GM18507 (cell line): ENCODE measurements at regions not wholly inside any gene's neighbourhood (a gene's known extent, or its start where the extent isn't known, plus 50 kb on each side); places are given as distances from the start of the nearest gene placed in this dataset.

Experiments used
- DNase-seq: peaks from one replicate; pipeline ENCODE4 v3.0.0; 2011; ENCODE audit warnings: low read depth; ENCODE audit not compliant: insufficient read length; ENCODE audit errors: extremely low spot score
- FAIRE-seq: peaks from 2 replicates; lab custom pipeline; 2011; peaks lifted over from hg19 to GRCh38; lab: Jason Lieb, UNC

- no peak for DNase-seq
- FAIRE-seq: no peak
These were observed 290.8 kb downstream of the FOXO1 start for GRCh38 chr13:40375489-40376171.

GRCh38 chr13:40376296-40376849, 290.1 kb downstream of the FOXO1 start:
- no peak for DNase-seq
- FAIRE-seq: no peak

GRCh38 chr13:40376867-40377535, 289.4 kb downstream of the FOXO1 start:
- DNase-seq (no peak), FAIRE-seq (no peak)

GRCh38 chr13:40377783-40378182, 288.7 kb downstream of the FOXO1 start:
- DNase-seq (no peak), FAIRE-seq (no peak)

- DNase-seq: no peak
- FAIRE-seq: no peak
These were observed 287.2 kb downstream of the FOXO1 start for GRCh38 chr13:40379196-40379595.

- FAIRE-seq (no peak), DNase-seq (no peak)
These were observed 286.5 kb downstream of the FOXO1 start for GRCh38 chr13:40379794-40380578.

- FAIRE-seq (no peak), DNase-seq (no peak)
These were observed 284.3 kb downstream of the FOXO1 start for GRCh38 chr13:40381935-40382764.

GRCh38 chr13:40383132-40383531, 283.3 kb downstream of the FOXO1 start:
- FAIRE-seq (no peak), DNase-seq (no peak)

GRCh38 chr13:40383885-40384284, 282.6 kb downstream of the FOXO1 start:
- peak; percentile 55 for FAIRE-seq
- no peak for DNase-seq

- FAIRE-seq (no peak), DNase-seq (no peak)
These were observed 281.2 kb downstream of the FOXO1 start for GRCh38 chr13:40384976-40385857.

- no peak for FAIRE-seq
- no peak for DNase-seq
These were observed 280.6 kb downstream of the FOXO1 start for GRCh38 chr13:40385858-40386180.

- no peak for DNase-seq
These were observed 279.9 kb downstream of the FOXO1 start for GRCh38 chr13:40386586-40386985.

GRCh38 chr13:40387775-40388174, 278.7 kb downstream of the FOXO1 start:
- DNase-seq (no peak), FAIRE-seq (no peak)

More at GRCh38 chr13:40386586-40386985, 279.9 kb downstream of the FOXO1 start:
- no peak for FAIRE-seq

GRCh38 chr13:40388617-40389016, 277.8 kb downstream of the FOXO1 start:
- FAIRE-seq: peak; percentile 91
- peak; percentile 56 for DNase-seq

GRCh38 chr13:40389081-40389641, 277.3 kb downstream of the FOXO1 start:
- DNase-seq (no peak), FAIRE-seq (no peak)

- FAIRE-seq (no peak), DNase-seq (no peak)
These were observed 276.0 kb downstream of the FOXO1 start for GRCh38 chr13:40390401-40390916.

- DNase-seq: no peak
- FAIRE-seq: no peak
These were observed 274.7 kb downstream of the FOXO1 start for GRCh38 chr13:40391788-40392187.
